HEK293 (cell line): ENCODE measurements at regions not wholly inside any gene's neighbourhood (a gene's known extent, or its start where the extent isn't known, plus 50 kb on each side); places are given as distances from the start of the nearest gene placed in this dataset.
"Not testable (repeated sequence)": the region's sequence is repeated elsewhere in the genome, so short reads cannot be mapped to it uniquely, and the experiment has no call there.

Source experiments
- CTCF ChIP-seq: fragments of 450-650 bp; formaldehyde crosslinking; IDR thresholded peaks from 2 replicates; pipeline ENCODE4 v1.5.1; 2016; ENCODE audit warnings: missing biosample characterization, missing genetic modification characterization
- ZBTB8A ChIP-seq: fragments of 450-650 bp; formaldehyde crosslinking; IDR thresholded peaks from 2 replicates; pipeline ENCODE4 v1.5.1; 2016; ENCODE audit warnings: missing biosample characterization, missing genetic modification characterization
- ZNF121 ChIP-seq: fragments of 450-650 bp; formaldehyde crosslinking; IDR thresholded peaks from 2 replicates; pipeline ENCODE4 v1.5.1; 2016; ENCODE audit warnings: missing biosample characterization, missing genetic modification characterization
- ZNF274 ChIP-seq, 2 experiments: fragments of 200-500 bp in 1 of 2; fragments of 450-650 bp in 1 of 2; sonication (Bioruptor generic) in 1 of 2; formaldehyde crosslinking in 1 of 2; IDR thresholded peaks; 2 replicates each; pipeline versions ENCODE4 v1.5.1 to v1.6.1; 2014 to 2016; ENCODE audit warnings: borderline replicate concordance in 1 of 2, inconsistent platforms in 1 of 2, low read length in 1 of 2, missing biosample characterization in 1 of 2, missing genetic modification characterization in 1 of 2
- ZNF280D ChIP-seq: fragments of 450-650 bp; formaldehyde crosslinking; IDR thresholded peaks from 2 replicates; pipeline ENCODE4 v1.5.1; 2016; ENCODE audit warnings: missing biosample characterization, missing genetic modification characterization
- ZNF311 ChIP-seq: fragments of 450-650 bp; formaldehyde crosslinking; IDR thresholded peaks from 2 replicates; pipeline ENCODE4 v1.5.1; 2017; ENCODE audit warnings: missing biosample characterization, missing genetic modification characterization, borderline replicate concordance
- ZNF449 ChIP-seq: fragments of 450-650 bp; formaldehyde crosslinking; IDR thresholded peaks from 2 replicates; pipeline ENCODE4 v1.5.1; 2017; ENCODE audit warnings: missing biosample characterization, mild to moderate bottlenecking, missing genetic modification characterization, moderate library complexity

GRCh38 chr5:143517824-143518223 lies 114.3 kb upstream of the NR3C1 start:
- TF ChIP-seq CTCF; ZNF449; ZNF274 (IDR thresholded peaks at IDR 0.05; ENCODE audit: low read length); ZNF274 (tag by site-specific recombination; IDR thresholded peaks at IDR 0.05; ENCODE audit: borderline replicate concordance); ZNF311 (tag by site-specific recombination); ZNF280D (tag by site-specific recombination); ZBTB8A (tag by site-specific recombination); ZNF121 (tag by site-specific recombination): not testable (repeated sequence)
